ENCODE measurements at regions not wholly inside any gene's neighbourhood (a gene's known extent, or its start where the extent isn't known, plus 50 kb on each side); places are given as distances from the start of the nearest gene placed in this dataset.
A peak's percentile ranks its signal among the peaks of the same experiment; 100 is the strongest.
"Not testable (repeated sequence)": the region's sequence is repeated elsewhere in the genome, so short reads cannot be mapped to it uniquely, and the experiment has no call there.

GRCh38 chr14:48289701-48290100 lies 614.3 kb upstream of the MDGA2 start:
- no peak for DNase-seq (ENCODE audit: low spot score)
- in situ Hi-C loops (cut with HindIII; ENCODE audit: low sequenced_read_pairs): no loop called here

- DNase-seq (ENCODE audit: low spot score); in situ Hi-C loops (cut with HindIII; ENCODE audit: low sequenced_read_pairs): not testable (repeated sequence)
These were observed 609.8 kb upstream of the MDGA2 start for GRCh38 chr14:48285217-48285616.

- in situ Hi-C loops (cut with HindIII; ENCODE audit: low sequenced_read_pairs): no loop called here
- peak; percentile 3 for DNase-seq (ENCODE audit: low spot score)
These were observed 599.9 kb upstream of the MDGA2 start for GRCh38 chr14:48275301-48275700.

GRCh38 chr14:48274826-48275225 lies 599.4 kb upstream of the MDGA2 start:
- no peak for DNase-seq (ENCODE audit: low spot score)
- in situ Hi-C loops (cut with HindIII; ENCODE audit: low sequenced_read_pairs): no loop called here

- in situ Hi-C loops (cut with HindIII; ENCODE audit: low sequenced_read_pairs): not testable (repeated sequence)
These were observed 592.5 kb upstream of the MDGA2 start for GRCh38 chr14:48267926-48268325.

GRCh38 chr14:48266201-48266600 lies 590.8 kb upstream of the MDGA2 start:
- in situ Hi-C loops (cut with HindIII; ENCODE audit: low sequenced_read_pairs): not testable (repeated sequence)

More at GRCh38 chr14:48267926-48268325, 592.5 kb upstream of the MDGA2 start:
- DNase-seq (ENCODE audit: low spot score): not testable (repeated sequence)

GRCh38 chr14:48261436-48261835 lies 586.0 kb upstream of the MDGA2 start:
- DNase-seq (ENCODE audit: low spot score): no peak
- in situ Hi-C loops (cut with HindIII; ENCODE audit: low sequenced_read_pairs): no loop called here

More at GRCh38 chr14:48266201-48266600, 590.8 kb upstream of the MDGA2 start:
- not testable (repeated sequence) for DNase-seq (ENCODE audit: low spot score)

GRCh38 chr14:48260394-48261295 lies 585.2 kb upstream of the MDGA2 start:
- in situ Hi-C loops (cut with HindIII; ENCODE audit: low sequenced_read_pairs); DNase-seq (ENCODE audit: low spot score): not testable (repeated sequence)

- in situ Hi-C loops (cut with HindIII; ENCODE audit: low sequenced_read_pairs); DNase-seq (ENCODE audit: low spot score): not testable (repeated sequence)
These were observed 584.5 kb upstream of the MDGA2 start for GRCh38 chr14:48259876-48260275.

- in situ Hi-C loops (cut with HindIII; ENCODE audit: low sequenced_read_pairs); DNase-seq (ENCODE audit: low spot score): not testable (repeated sequence)
These were observed 583.8 kb upstream of the MDGA2 start for GRCh38 chr14:48259232-48259631.

GRCh38 chr14:48258703-48259102 lies 583.3 kb upstream of the MDGA2 start:
- in situ Hi-C loops (cut with HindIII; ENCODE audit: low sequenced_read_pairs); DNase-seq (ENCODE audit: low spot score): not testable (repeated sequence)

GRCh38 chr14:48253020-48253419 lies 577.6 kb upstream of the MDGA2 start:
- DNase-seq (ENCODE audit: low spot score): no peak
- in situ Hi-C loops (cut with HindIII; ENCODE audit: low sequenced_read_pairs): no loop called here

- no peak for DNase-seq (ENCODE audit: low spot score)
- in situ Hi-C loops (cut with HindIII; ENCODE audit: low sequenced_read_pairs): no loop called here
These were observed 575.9 kb upstream of the MDGA2 start for GRCh38 chr14:48251290-48251689.

GRCh38 chr14:48250575-48250974 lies 575.2 kb upstream of the MDGA2 start:
- in situ Hi-C loops (cut with HindIII; ENCODE audit: low sequenced_read_pairs): no loop called here
- peak; percentile 22 for DNase-seq (ENCODE audit: low spot score)

- peak; percentile 39 for DNase-seq (ENCODE audit: low spot score)
- in situ Hi-C loops (cut with HindIII; ENCODE audit: low sequenced_read_pairs): no loop called here
These were observed 572.6 kb upstream of the MDGA2 start for GRCh38 chr14:48247977-48248376.

GRCh38 chr14:48243900-48244299 lies 568.5 kb upstream of the MDGA2 start:
- in situ Hi-C loops (cut with HindIII; ENCODE audit: low sequenced_read_pairs): no loop called here

GRCh38 chr14:48229091-48229490 lies 553.7 kb upstream of the MDGA2 start:
- in situ Hi-C loops (cut with HindIII; ENCODE audit: low sequenced_read_pairs): no loop called here
- DNase-seq (ENCODE audit: low spot score): no peak

More at GRCh38 chr14:48243900-48244299, 568.5 kb upstream of the MDGA2 start:
- DNase-seq (ENCODE audit: low spot score): no peak

- DNase-seq (ENCODE audit: low spot score): no peak
- in situ Hi-C loops (cut with HindIII; ENCODE audit: low sequenced_read_pairs): no loop called here
These were observed 518.5 kb upstream of the MDGA2 start for GRCh38 chr14:48193893-48194292.

GRCh38 chr14:48149624-48150023 lies 474.2 kb upstream of the MDGA2 start:
- in situ Hi-C loops (cut with HindIII; ENCODE audit: low sequenced_read_pairs); DNase-seq (ENCODE audit: low spot score): not testable (repeated sequence)

GRCh38 chr14:48140804-48141203 lies 465.4 kb upstream of the MDGA2 start:
- no peak for DNase-seq (ENCODE audit: low spot score)
- in situ Hi-C loops (cut with HindIII; ENCODE audit: low sequenced_read_pairs): no loop called here

GRCh38 chr14:48129472-48129871 lies 454.1 kb upstream of the MDGA2 start:
- in situ Hi-C loops (cut with HindIII; ENCODE audit: low sequenced_read_pairs): no loop called here
- DNase-seq (ENCODE audit: low spot score): no peak
